GM12864 (cell line): ENCODE measurements at regions not wholly inside any gene's neighbourhood (a gene's known extent, or its start where the extent isn't known, plus 50 kb on each side); places are given as distances from the start of the nearest gene placed in this dataset.

ENCODE experiments used
- DNase-seq: peaks from one replicate; pipeline ENCODE4 v3.0.0-alpha.2; 2011; ENCODE audit warnings: low read depth
- H3K4me3 ChIP-seq: 2 replicates; pipeline ENCODE4 v1.5.1; 2011; ENCODE audit warnings: mild to moderate bottlenecking, low read depth, low read length, control low read depth
- TF ChIP-seq, protein P1 (sequence below): IDR thresholded peaks from 2 replicates; pipeline ENCODE4 v1.5.1; 2011; ENCODE audit warnings: low read depth, mild to moderate bottlenecking, moderate library complexity, low read length, control low read depth, inconsistent platforms; ENCODE audit errors: missing control alignments

DNA sequence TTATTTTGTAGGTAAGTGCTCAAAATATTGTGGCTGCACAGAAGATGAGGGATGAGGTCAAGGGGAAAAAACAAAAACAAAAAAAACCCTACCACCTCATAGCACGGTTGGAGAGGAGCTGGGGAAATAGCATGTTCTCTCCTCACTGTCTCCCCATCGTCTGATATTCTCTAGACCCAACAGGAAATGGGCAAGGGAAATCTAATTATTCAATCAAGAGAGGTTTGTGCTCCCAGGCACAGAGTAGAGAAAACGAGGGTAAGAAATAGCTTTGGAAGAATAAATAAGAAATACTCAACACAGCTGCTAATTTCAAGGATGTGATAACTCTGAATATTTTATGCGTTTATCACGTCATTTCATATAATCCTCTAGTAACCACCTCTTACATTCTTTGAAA is 619.2 kb upstream of the GNPDA2 start:
- DNase-seq, result no peak
- TF ChIP-seq, protein P1, sequence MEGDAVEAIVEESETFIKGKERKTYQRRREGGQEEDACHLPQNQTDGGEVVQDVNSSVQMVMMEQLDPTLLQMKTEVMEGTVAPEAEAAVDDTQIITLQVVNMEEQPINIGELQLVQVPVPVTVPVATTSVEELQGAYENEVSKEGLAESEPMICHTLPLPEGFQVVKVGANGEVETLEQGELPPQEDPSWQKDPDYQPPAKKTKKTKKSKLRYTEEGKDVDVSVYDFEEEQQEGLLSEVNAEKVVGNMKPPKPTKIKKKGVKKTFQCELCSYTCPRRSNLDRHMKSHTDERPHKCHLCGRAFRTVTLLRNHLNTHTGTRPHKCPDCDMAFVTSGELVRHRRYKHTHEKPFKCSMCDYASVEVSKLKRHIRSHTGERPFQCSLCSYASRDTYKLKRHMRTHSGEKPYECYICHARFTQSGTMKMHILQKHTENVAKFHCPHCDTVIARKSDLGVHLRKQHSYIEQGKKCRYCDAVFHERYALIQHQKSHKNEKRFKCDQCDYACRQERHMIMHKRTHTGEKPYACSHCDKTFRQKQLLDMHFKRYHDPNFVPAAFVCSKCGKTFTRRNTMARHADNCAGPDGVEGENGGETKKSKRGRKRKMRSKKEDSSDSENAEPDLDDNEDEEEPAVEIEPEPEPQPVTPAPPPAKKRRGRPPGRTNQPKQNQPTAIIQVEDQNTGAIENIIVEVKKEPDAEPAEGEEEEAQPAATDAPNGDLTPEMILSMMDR, result no peak
- no peak overlapping the region for H3K4me3 ChIP-seq

DNA sequence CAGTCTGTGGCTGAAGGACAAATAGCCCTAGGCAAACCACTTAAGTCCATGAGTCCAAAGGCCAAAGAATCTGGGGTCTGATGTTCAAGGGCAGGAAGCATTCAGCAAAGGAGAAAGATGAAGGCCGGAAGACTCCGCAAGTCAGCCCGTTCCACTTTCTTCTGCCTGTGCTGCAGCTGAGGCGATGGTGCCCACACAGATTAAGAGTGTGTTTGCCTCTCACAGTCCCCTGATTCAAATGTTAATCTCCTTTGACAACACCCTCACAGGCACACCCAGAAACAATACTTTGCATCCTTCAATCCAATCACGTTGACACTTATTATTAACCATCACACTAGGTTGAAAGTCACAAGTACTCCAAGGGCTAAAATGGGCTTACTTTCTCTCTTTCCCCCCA is 605.4 kb upstream of the GNPDA2 start:
- TF ChIP-seq, protein P1, result no peak
- no peak for DNase-seq
- H3K4me3 ChIP-seq, result no peak overlapping the region

DNA sequence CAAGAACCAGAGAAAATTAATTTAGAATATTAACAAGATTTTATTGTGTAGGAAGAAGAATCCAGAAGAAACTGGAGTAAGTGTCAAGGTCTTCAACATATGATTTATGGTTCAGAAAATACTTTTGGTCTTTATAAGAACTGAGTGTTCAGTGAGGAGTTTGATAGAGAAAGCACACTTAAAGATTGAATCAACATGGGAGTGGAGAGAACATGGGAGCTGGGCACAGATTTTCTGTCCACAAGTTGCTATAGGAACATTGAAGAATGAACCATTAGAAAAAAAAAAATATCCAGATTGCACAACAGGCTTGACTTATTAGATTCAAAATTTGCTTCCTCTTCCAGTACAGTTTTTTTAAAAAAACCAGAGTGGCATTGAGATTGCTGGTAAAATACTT is 601.2 kb upstream of the GNPDA2 start:
- DNase-seq, result no peak
- H3K4me3 ChIP-seq, result no peak overlapping the region
- TF ChIP-seq, protein P1, result no peak

DNA sequence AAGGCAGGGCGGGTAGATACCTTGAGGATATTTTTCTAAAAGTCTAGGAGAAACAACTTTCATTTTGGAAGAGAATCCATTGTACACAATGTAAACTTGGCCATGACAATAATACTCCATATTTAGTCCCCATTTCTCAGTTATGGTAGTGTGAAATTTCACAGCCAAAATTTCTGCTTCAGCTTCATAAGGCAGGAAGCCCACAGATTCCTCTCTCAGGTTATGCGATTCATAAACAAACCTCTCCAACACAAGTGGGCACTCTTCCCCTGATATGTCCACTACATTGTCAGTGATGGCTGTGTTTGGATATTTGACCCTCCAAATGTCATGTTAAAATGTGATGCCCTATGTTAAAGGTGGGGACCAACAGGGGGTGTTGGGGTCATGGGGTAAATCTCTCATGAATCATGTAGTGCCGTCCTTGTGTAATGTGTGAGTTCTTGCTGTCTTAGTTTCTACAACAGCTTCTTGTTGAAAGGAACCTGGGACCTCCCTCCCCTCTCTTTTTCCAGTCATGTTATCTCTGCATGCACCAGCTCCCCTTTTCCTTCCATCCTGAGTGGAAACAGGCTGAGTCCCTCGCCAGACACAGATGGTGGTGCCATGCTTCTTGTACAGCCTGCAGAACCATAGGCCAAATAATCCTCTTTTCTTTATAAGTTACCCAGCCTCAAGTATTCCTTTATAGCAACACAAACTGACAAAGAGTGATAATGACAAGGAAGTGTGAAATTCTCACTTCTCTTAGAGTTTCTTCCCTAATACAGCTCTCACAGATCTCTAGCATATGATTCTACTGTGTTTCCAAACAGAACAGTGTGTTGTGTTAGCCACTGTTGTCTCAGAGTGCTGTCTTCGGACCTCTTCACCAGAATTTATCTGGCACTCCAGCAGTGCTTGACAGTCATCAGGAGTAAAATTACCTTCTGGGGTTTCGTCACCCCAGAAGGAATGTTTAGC is 598.4 kb upstream of the GNPDA2 start:
- DNase-seq, result no peak
- TF ChIP-seq, protein P1, result no peak
- no peak overlapping the region for H3K4me3 ChIP-seq

DNA sequence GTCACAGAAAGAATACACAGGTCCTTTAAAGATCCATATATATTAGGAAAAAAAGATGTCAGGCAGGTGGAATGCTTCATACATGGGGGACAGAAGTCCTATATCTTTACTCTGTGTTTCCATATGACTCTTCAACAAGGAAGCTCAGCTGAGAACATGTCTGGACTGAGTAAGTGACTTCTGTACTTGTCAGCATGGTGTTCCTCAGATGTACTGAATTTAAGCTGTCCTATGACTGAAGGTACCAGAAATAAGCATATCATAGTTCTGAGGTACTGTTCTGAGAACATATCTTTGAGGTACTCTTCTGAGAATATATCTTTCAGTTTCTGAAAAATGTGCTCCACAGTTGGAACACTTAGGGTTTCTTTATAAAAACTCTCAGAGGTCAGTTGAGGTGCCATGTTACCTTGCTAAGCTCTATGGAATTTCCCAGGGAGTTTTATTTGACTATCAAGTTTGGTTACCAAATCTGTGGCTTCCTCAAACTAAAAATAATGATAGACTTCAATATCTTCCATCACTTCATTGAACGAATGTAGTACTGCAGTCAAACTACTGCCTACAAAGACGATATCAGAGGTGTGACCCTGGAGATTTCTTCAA is 597.2 kb upstream of the GNPDA2 start:
- TF ChIP-seq, protein P1, result no peak
- H3K4me3 ChIP-seq, result no peak overlapping the region
- no peak for DNase-seq

DNA sequence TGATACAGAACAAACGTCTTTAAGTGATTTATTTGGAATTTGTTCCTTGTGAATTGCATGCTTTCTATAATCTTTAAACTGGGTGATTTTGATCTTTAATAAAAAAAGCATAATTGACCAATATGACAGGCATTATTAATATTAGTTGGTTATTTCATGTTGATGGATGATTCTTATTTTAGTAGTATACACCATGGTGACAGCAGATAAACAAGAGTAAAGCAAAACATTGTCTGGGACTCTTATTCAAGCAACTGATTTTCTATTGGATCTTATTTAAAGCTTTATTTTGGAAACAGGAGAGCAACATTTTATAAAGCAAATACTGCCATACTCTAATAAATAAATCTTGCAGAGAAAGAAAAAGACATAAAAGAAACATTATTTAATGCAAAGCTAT is 591.4 kb upstream of the GNPDA2 start:
- TF ChIP-seq, protein P1, result no peak
- DNase-seq, result no peak
- H3K4me3 ChIP-seq, result no peak overlapping the region
